GM20431 (cell line): ENCODE measurements at regions not wholly inside any gene's neighbourhood (a gene's known extent, or its start where the extent isn't known, plus 50 kb on each side); places are given as distances from the start of the nearest gene placed in this dataset.

ENCODE experiments used
- in situ Hi-C: fragments of 300-500 bp; cut with MseI, MboI; formaldehyde crosslinking; loops from one replicate; pipeline ENCODE4 v1.15.0; 2020; ENCODE audit warnings: low sequenced_read_pairs; ENCODE audit not compliant: unreplicated experiment

DNA sequence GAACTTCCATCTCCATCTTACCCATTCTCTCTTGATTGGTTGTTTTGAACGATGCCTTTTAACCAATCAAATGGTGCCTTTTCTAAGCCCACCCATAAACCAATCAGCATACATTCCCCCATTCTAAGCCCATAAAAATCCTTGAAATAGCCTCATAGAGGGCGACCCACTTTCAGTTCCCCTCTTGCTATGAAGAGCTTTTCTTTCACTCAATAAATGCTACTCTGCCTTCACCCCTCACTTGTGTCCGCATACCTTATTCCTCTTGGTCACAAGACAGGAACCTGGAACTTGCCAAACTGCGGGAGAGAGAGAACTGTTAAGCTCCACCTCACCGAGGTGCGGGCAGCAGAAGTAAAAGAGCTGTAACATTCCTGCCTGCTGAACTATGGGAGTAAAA lies 1602.0 kb upstream of the LRRTM3 start:
- in situ Hi-C loops: no loop called here

GRCh38 chr10:65325913-65326312 lies 1599.9 kb upstream of the LRRTM3 start:
- in situ Hi-C loops: no loop called here

GRCh38 chr10:65328486-65328885 lies 1597.3 kb upstream of the LRRTM3 start:
- in situ Hi-C loops: no loop called here

- in situ Hi-C loops: no loop called here
Measured at GRCh38 chr10:65335311-65335710, 1590.5 kb upstream of the LRRTM3 start.

DNA sequence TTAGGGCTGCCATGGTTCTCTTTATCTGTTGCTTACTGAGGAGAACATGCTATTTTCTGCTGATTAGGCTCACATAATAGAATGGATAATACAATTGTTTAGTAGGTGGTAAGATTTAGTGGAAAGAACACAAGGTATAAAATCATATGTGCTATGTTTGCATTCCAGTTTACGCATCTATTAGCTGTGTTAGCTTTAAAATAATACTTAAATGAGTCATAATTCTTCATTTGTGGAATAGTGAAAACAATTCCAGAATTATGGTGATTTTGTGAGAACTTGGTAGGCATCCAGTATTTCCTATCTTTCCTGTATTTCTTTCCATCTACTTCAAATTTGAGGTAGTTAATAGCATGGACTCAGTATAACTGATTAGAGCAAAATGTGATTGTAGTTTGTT lies 1585.5 kb upstream of the LRRTM3 start:
- in situ Hi-C loops: no loop called here

GRCh38 chr10:65341323-65341925 lies 1584.4 kb upstream of the LRRTM3 start:
- in situ Hi-C loops: no loop called here

DNA sequence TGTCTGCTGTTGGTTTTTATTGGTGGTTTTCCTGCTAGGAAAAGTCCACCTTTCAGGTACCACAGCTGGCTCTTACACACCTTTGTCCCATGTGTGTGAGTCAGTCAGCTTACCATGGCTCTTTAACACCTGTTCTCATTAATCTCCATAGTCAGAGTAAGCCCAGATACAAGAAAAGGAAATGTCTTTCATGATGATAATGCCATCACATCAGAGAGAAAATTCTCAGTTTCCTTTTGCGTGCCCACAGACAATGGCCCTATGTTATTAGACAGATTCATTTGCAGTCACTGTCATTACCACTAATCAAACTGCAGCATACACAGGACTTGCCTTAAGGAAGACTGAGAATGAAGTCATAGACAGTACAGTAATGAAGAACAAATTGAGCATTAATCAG lies 1583.6 kb upstream of the LRRTM3 start:
- in situ Hi-C loops: no loop called here

- in situ Hi-C loops: no loop called here
Measured at GRCh38 chr10:65346466-65346865, 1579.4 kb upstream of the LRRTM3 start.

GRCh38 chr10:65348637-65349036 lies 1577.2 kb upstream of the LRRTM3 start:
- in situ Hi-C loops: no loop called here

DNA sequence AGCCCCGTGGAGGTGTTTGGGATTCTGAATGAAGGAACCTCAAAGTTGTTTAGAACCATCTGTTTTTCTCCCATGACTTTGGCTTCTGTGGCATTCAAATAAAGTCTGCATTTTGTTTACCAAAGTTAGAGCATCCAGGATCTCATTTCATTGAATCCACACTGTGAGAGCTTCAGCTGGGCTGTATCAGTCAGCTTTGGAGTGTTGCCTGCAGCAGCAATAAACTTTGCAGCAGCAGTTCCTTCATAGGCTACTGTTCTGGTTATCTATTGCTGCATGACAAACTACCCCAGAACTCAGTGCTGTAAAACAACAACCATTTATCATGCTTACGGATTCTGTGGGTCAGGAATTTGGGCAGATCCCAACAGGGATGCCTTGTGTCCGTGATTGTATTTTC lies 1575.2 kb upstream of the LRRTM3 start:
- in situ Hi-C loops: no loop called here

GRCh38 chr10:65355141-65355680 lies 1570.6 kb upstream of the LRRTM3 start:
- in situ Hi-C loops: no loop called here

GRCh38 chr10:65358565-65358964 lies 1567.3 kb upstream of the LRRTM3 start:
- in situ Hi-C loops: no loop called here

DNA sequence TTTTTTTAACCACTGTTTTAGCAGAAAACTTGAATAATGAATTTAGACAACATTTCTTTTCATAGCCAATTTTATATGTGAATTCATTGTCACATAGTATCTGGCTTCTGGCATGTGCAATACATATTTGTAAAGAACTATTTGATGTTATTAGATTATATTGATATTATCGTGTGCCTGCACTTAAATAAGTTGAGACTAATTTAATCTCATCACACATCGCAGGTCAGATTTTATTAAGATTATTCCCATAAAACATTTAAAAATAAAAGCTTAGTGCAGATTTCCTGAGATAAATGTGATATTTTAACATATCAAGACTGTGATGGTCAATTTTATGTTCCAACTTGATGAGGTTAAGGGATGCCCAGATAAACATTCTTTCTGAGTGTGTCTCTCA lies 1565.3 kb upstream of the LRRTM3 start:
- in situ Hi-C loops: no loop called here

DNA sequence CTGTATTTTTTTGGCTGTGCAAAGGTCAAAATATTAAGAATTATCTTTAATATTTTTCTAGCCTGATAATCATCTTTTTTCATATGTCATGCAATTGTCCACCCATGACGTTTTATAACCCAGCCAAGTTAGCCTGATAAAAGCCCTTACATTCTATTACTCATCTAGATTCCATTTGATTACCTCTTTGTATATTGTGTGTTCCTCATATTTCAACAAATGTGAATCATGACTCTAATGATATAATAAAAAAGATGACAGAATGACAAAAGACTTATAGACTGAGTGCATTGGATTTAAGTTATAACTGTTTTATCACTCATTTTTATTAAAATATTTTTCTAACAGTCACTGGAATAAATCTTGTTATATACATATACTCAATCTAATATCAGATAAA lies 1560.0 kb upstream of the LRRTM3 start:
- in situ Hi-C loops: no loop called here

- in situ Hi-C loops: no loop called here
Measured at GRCh38 chr10:65367706-65368105, 1558.1 kb upstream of the LRRTM3 start.

GRCh38 chr10:65375528-65375927 lies 1550.3 kb upstream of the LRRTM3 start:
- in situ Hi-C loops: no loop called here

DNA sequence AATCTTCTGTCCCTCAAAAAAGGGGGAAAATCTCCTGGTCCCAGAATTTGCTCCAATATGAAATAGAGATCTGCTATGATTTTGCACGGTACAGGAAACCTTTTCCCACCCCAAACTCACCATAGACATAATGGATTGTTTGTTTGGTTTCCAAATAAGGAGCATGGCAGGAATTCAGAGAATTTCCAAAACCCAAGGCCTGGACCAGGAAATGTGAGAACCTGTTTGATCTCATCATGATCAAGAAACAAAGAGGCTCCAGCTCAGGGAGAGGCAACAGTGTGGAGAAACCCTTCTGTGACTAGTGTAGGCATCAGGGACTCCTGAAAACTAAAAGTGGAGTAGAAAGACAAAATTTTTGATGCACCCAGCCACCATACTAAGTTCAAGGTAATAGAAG lies 1548.1 kb upstream of the LRRTM3 start:
- in situ Hi-C loops: no loop called here

DNA sequence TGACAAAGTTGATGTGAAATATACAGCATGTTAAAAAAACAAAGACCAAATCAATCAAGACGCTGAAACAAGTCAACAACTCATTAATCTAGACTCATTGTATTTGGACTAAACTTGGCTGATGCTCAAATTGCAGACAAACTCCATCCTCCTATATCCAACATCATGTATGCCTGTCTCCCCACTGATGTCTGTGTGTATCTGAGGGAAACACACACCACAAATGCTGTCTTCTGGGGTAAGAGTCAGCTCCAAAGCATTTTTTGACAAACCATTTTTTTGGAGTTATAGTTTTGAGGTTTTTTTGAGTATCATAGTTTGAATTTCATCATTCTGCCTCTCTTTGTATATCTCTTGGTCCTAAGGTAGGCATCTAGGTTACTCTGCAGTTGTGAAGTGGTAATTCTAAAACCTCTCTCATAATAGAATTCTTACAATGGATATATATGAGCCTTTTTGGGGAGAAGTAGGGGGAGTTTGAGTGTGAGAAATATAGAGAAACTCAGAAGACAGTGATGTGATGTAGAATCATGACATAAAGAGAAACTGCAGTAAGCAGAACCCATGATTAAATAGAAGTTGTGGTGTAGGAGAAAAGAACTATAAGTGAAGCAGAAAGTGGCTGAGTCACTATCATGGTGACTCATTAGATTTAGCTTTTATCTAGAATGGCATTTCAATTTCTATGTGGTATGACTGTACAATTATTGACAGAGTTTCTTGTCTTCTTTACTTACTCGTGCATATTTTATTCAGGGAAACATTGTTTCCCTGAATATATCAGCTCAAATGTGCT lies 1531.1 kb upstream of the LRRTM3 start:
- in situ Hi-C loops: no loop called here

DNA sequence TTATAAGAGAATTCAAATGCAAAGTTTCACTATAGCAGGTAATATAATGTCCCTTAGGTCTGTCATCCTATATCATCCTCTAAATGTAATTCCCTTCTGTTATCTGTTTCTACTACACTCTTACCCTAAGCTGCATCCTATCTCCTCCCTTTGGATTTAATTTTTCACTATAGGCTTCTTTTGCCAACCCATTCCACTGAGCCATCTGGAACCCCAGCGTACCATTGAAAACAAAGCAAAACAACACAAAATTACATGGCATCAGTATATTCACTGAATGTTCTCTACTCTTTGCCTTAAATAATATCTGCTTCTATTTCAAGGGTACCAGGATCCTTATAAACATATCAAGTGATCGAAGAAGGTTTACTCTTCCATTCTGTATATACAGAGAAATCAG lies 1530.2 kb upstream of the LRRTM3 start:
- in situ Hi-C loops: no loop called here

DNA sequence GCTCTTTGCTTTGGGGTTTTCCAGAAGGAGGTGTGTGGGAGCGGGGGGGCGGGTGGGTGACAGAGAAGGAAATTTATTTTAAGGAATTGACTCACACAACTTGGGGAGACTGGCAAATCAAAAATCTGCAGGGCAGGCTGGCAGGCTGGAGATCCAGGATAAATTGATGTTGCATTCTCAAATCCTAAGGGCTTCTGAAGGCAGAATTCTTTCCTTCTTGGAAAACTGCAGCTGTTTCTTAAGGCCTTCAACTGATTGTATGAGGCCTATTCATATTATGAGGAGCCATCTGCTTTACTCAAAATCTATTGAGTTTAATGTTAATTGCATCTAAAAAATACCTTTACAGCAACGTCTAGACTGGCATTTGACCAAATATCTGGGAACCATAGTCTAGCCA lies 1528.8 kb upstream of the LRRTM3 start:
- in situ Hi-C loops: no loop called here

GRCh38 chr10:65408401-65408800 lies 1517.4 kb upstream of the LRRTM3 start:
- in situ Hi-C loops: no loop called here

- in situ Hi-C loops: no loop called here
Measured at GRCh38 chr10:65413001-65413400, 1512.8 kb upstream of the LRRTM3 start.
